ENCODE measurements at regions not wholly inside any gene's neighbourhood (a gene's known extent, or its start where the extent isn't known, plus 50 kb on each side); places are given as distances from the start of the nearest gene placed in this dataset.
A peak's percentile ranks its signal among the peaks of the same experiment; 100 is the strongest.

GRCh38 chr4:19324184-19324583 lies 927.5 kb upstream of the SLIT2 start:
- no peak for DNase-seq (ENCODE audit: low spot score)

GRCh38 chr4:19319607-19320006 lies 932.1 kb upstream of the SLIT2 start:
- DNase-seq (ENCODE audit: low spot score), result no peak

GRCh38 chr4:19317377-19317776 lies 934.3 kb upstream of the SLIT2 start:
- no peak for DNase-seq (ENCODE audit: low spot score)

GRCh38 chr4:19314116-19314515 lies 937.6 kb upstream of the SLIT2 start:
- no peak for DNase-seq (ENCODE audit: low spot score)

GRCh38 chr4:19309378-19309777 lies 942.3 kb upstream of the SLIT2 start:
- peak; percentile 47 for DNase-seq (ENCODE audit: low spot score)

GRCh38 chr4:19304028-19304427 lies 947.7 kb upstream of the SLIT2 start:
- no peak for DNase-seq (ENCODE audit: low spot score)

GRCh38 chr4:19301527-19301926 lies 950.2 kb upstream of the SLIT2 start:
- DNase-seq (ENCODE audit: low spot score), result no peak

GRCh38 chr4:19300213-19300612 lies 951.5 kb upstream of the SLIT2 start:
- peak; percentile 51 for DNase-seq (ENCODE audit: low spot score)

- peak; percentile 10 for DNase-seq (ENCODE audit: low spot score)
These were observed 952.7 kb upstream of the SLIT2 start for GRCh38 chr4:19298998-19299397.

- no peak for DNase-seq (ENCODE audit: low spot score)
These were observed 957.9 kb upstream of the SLIT2 start for GRCh38 chr4:19293781-19294180.

GRCh38 chr4:19293080-19293479 lies 958.6 kb upstream of the SLIT2 start:
- DNase-seq (ENCODE audit: low spot score), result no peak

GRCh38 chr4:19286924-19287323 lies 964.8 kb upstream of the SLIT2 start:
- no peak for DNase-seq (ENCODE audit: low spot score)

- DNase-seq (ENCODE audit: low spot score), result peak; percentile 14
These were observed 966.6 kb upstream of the SLIT2 start for GRCh38 chr4:19285146-19285545.

- no peak for DNase-seq (ENCODE audit: low spot score)
These were observed 973.0 kb upstream of the SLIT2 start for GRCh38 chr4:19278665-19279064.

GRCh38 chr4:19266566-19266965 lies 985.1 kb upstream of the SLIT2 start:
- DNase-seq (ENCODE audit: low spot score), result no peak

GRCh38 chr4:19262467-19262866 lies 989.2 kb upstream of the SLIT2 start:
- no peak for DNase-seq (ENCODE audit: low spot score)

GRCh38 chr4:19260346-19260745 lies 991.4 kb upstream of the SLIT2 start:
- DNase-seq (ENCODE audit: low spot score), result no peak

GRCh38 chr4:19259920-19260319 lies 991.8 kb upstream of the SLIT2 start:
- no peak for DNase-seq (ENCODE audit: low spot score)

GRCh38 chr4:19256823-19257222 lies 994.9 kb upstream of the SLIT2 start:
- DNase-seq (ENCODE audit: low spot score), result no peak

- DNase-seq (ENCODE audit: low spot score), result no peak
These were observed 997.2 kb upstream of the SLIT2 start for GRCh38 chr4:19254486-19254885.

GRCh38 chr4:19248023-19248422 lies 1003.7 kb upstream of the SLIT2 start:
- no peak for DNase-seq (ENCODE audit: low spot score)

- DNase-seq (ENCODE audit: low spot score), result no peak
These were observed 1009.8 kb upstream of the SLIT2 start for GRCh38 chr4:19241895-19242294.

GRCh38 chr4:19239565-19239964 lies 1012.1 kb upstream of the SLIT2 start:
- DNase-seq (ENCODE audit: low spot score), result no peak

- DNase-seq (ENCODE audit: low spot score), result no peak
These were observed 1015.2 kb upstream of the SLIT2 start for GRCh38 chr4:19236473-19236872.

GRCh38 chr4:19230906-19231545 lies 1020.7 kb upstream of the SLIT2 start:
- no peak for DNase-seq (ENCODE audit: low spot score)
